Effector memory CD8-positive, alpha-beta T cell (primary cell): ENCODE measurements at regions not wholly inside any gene's neighbourhood (a gene's known extent, or its start where the extent isn't known, plus 50 kb on each side); places are given as distances from the start of the nearest gene placed in this dataset.
"Not testable (repeated sequence)": the region's sequence is repeated elsewhere in the genome, so short reads cannot be mapped to it uniquely, and the experiment has no call there.

Experiments
- ATAC-seq: fragments of 150-1000 bp; cut with Tn5 transposase; replicated peaks from 2 replicates; pipeline ENCODE4 v1.10.0; 2021; ENCODE audit warnings: mild to moderate bottlenecking, moderate library complexity
- DNase-seq, 3 experiments: peaks; one replicate each; pipeline ENCODE4 v3.0.0; 2021
- H3K27ac Mint-ChIP-seq, 2 donors: one replicate each; pipeline ENCODE4 v1.8.0; 2022; ENCODE audit warnings: mild to moderate bottlenecking in 2 of 2, mixed read lengths in 2 of 2, moderate library complexity in 2 of 2
- H3K27me3 Mint-ChIP-seq, 2 donors: one replicate each; pipeline ENCODE4 v1.8.0; 2022; ENCODE audit warnings: mixed read lengths in 2 of 2
- H3K36me3 Mint-ChIP-seq: one replicate; pipeline ENCODE4 v1.8.0; 2022; ENCODE audit warnings: mild to moderate bottlenecking, moderate library complexity, mixed read lengths; ENCODE audit not compliant: insufficient read depth
- H3K4me1 Mint-ChIP-seq, 2 donors: one replicate each; pipeline ENCODE4 v1.8.0; 2022; ENCODE audit warnings: low read depth in 2 of 2, mixed read lengths in 2 of 2
- H3K4me3 Mint-ChIP-seq, 2 donors: one replicate each; pipeline ENCODE4 v1.8.0; 2022; ENCODE audit warnings: mild to moderate bottlenecking in 2 of 2, mixed read lengths in 2 of 2, moderate library complexity in 2 of 2
- H3K9me3 Mint-ChIP-seq, 2 donors: one replicate each; pipeline ENCODE4 v1.8.0; 2022; ENCODE audit warnings: mixed read lengths in 2 of 2

- Mint-ChIP-seq H3K27me3 (no peaks in the 10 kb centered on the region), H3K9me3 (peaks cover 6 to 15% of the 10 kb centered on the region in 2 donors), H3K27ac (no peak overlapping the region), H3K4me3 (no peak overlapping the region), H3K36me3 (no peaks in the 10 kb centered on the region), H3K4me1 (no peaks in the 10 kb centered on the region)
- ATAC-seq (no peak), DNase-seq (no peak)
Observed at GRCh38 chr5:103780794-103781193, 218.2 kb upstream of the NUDT12 start.

GRCh38 chr5:103774721-103775120, 212.1 kb upstream of the NUDT12 start:
- Mint-ChIP-seq H3K9me3 (peaks cover 2 to 7% of the 10 kb centered on the region in 2 donors), H3K27ac (no peak overlapping the region), H3K4me3 (no peak overlapping the region), H3K27me3 (no peaks in the 10 kb centered on the region), H3K4me1 (no peaks in the 10 kb centered on the region), H3K36me3 (no peaks in the 10 kb centered on the region)
- ATAC-seq (no peak), DNase-seq (no peak)

GRCh38 chr5:103772248-103772647, 209.7 kb upstream of the NUDT12 start:
- H3K4me1 Mint-ChIP-seq: no peaks in the 10 kb centered on the region
- H3K4me3 Mint-ChIP-seq: no peak overlapping the region
- H3K9me3 Mint-ChIP-seq: peaks cover 4 to 8% of the 10 kb centered on the region in 2 donors
- H3K36me3 Mint-ChIP-seq: no peaks in the 10 kb centered on the region
- ATAC-seq: no peak
- no peaks in the 10 kb centered on the region for H3K27me3 Mint-ChIP-seq
- no peak overlapping the region for H3K27ac Mint-ChIP-seq
- no peak for DNase-seq

- H3K27me3 Mint-ChIP-seq: no peaks in the 10 kb centered on the region
- H3K36me3 Mint-ChIP-seq: no peaks in the 10 kb centered on the region
- H3K4me3 Mint-ChIP-seq: no peak overlapping the region
- H3K4me1 Mint-ChIP-seq: no peaks in the 10 kb centered on the region
- DNase-seq (no peak), ATAC-seq (no peak)
- H3K27ac Mint-ChIP-seq: no peak overlapping the region
- H3K9me3 Mint-ChIP-seq: peaks cover 5 to 6% of the 10 kb centered on the region in 2 donors
Observed at GRCh38 chr5:103764403-103764802, 201.8 kb upstream of the NUDT12 start.

GRCh38 chr5:103758996-103759395, 196.4 kb upstream of the NUDT12 start:
- H3K36me3 Mint-ChIP-seq: no peaks in the 10 kb centered on the region
- peaks cover 0 to 6% of the 10 kb centered on the region in 2 donors for H3K9me3 Mint-ChIP-seq
- H3K4me1 Mint-ChIP-seq: no peaks in the 10 kb centered on the region
- no peaks in the 10 kb centered on the region for H3K27me3 Mint-ChIP-seq
- no peak overlapping the region for H3K27ac Mint-ChIP-seq
- H3K4me3 Mint-ChIP-seq: no peak overlapping the region
- ATAC-seq: no peak
- DNase-seq: no peak

GRCh38 chr5:103755974-103756373, 193.4 kb upstream of the NUDT12 start:
- ATAC-seq (no peak), DNase-seq (no peak)
- no peaks in the 10 kb centered on the region for H3K27me3 Mint-ChIP-seq
- H3K4me1 Mint-ChIP-seq: no peaks in the 10 kb centered on the region
- no peaks in the 10 kb centered on the region for H3K36me3 Mint-ChIP-seq
- no peak overlapping the region for H3K27ac Mint-ChIP-seq
- peaks cover 9 to 12% of the 10 kb centered on the region in 2 donors for H3K9me3 Mint-ChIP-seq
- H3K4me3 Mint-ChIP-seq: no peak overlapping the region

GRCh38 chr5:103745353-103746065, 182.9 kb upstream of the NUDT12 start:
- Mint-ChIP-seq H3K27me3 (no peaks in the 10 kb centered on the region), H3K27ac (no peak overlapping the region), H3K36me3 (no peaks in the 10 kb centered on the region), H3K4me3 (no peak overlapping the region), H3K4me1 (no peaks in the 10 kb centered on the region), H3K9me3 (peaks cover 0 to 9% of the 10 kb centered on the region in 2 donors)
- DNase-seq (no peak), ATAC-seq (no peak)

GRCh38 chr5:103744159-103744558, 181.6 kb upstream of the NUDT12 start:
- Mint-ChIP-seq H3K9me3 (peaks cover 0 to 9% of the 10 kb centered on the region in 2 donors), H3K4me1 (no peaks in the 10 kb centered on the region), H3K36me3 (no peaks in the 10 kb centered on the region), H3K27me3 (no peaks in the 10 kb centered on the region), H3K4me3 (no peak overlapping the region), H3K27ac (no peak overlapping the region)
- DNase-seq (no peak), ATAC-seq (no peak)

GRCh38 chr5:103743421-103743820, 180.8 kb upstream of the NUDT12 start:
- Mint-ChIP-seq H3K27me3 (no peaks in the 10 kb centered on the region), H3K4me1 (no peaks in the 10 kb centered on the region), H3K4me3 (no peak overlapping the region), H3K27ac (no peak overlapping the region), H3K36me3 (no peaks in the 10 kb centered on the region), H3K9me3 (peaks cover 0 to 9% of the 10 kb centered on the region in 2 donors)
- no peak for DNase-seq
- ATAC-seq: no peak

GRCh38 chr5:103741984-103742383, 179.4 kb upstream of the NUDT12 start:
- Mint-ChIP-seq H3K4me3 (no peak overlapping the region), H3K27ac (no peak overlapping the region), H3K9me3 (peaks cover 0 to 5% of the 10 kb centered on the region in 2 donors), H3K4me1 (no peaks in the 10 kb centered on the region), H3K27me3 (no peaks in the 10 kb centered on the region), H3K36me3 (no peaks in the 10 kb centered on the region)
- ATAC-seq (no peak), DNase-seq (no peak)

- H3K4me1 Mint-ChIP-seq, H3K27ac Mint-ChIP-seq, H3K27me3 Mint-ChIP-seq, ATAC-seq, H3K4me3 Mint-ChIP-seq, DNase-seq, H3K36me3 Mint-ChIP-seq: not testable (repeated sequence)
- H3K9me3 Mint-ChIP-seq: peaks cover 7 to 11% of the 10 kb centered on the region in 2 donors
Observed at GRCh38 chr5:103736343-103736742, 173.8 kb upstream of the NUDT12 start.

GRCh38 chr5:103724271-103724670, 161.7 kb upstream of the NUDT12 start:
- peaks cover 11 to 13% of the 10 kb centered on the region in 2 donors for H3K9me3 Mint-ChIP-seq
- ATAC-seq (no peak), DNase-seq (no peak)
- H3K36me3 Mint-ChIP-seq: no peaks in the 10 kb centered on the region
- no peaks in the 10 kb centered on the region for H3K27me3 Mint-ChIP-seq
- H3K4me3 Mint-ChIP-seq: no peak overlapping the region
- H3K4me1 Mint-ChIP-seq: no peaks in the 10 kb centered on the region
- no peak overlapping the region for H3K27ac Mint-ChIP-seq

- Mint-ChIP-seq H3K36me3 (no peaks in the 10 kb centered on the region), H3K27me3 (no peaks in the 10 kb centered on the region), H3K4me1 (no peaks in the 10 kb centered on the region), H3K27ac (no peak overlapping the region), H3K9me3 (peaks cover 15 to 18% of the 10 kb centered on the region in 2 donors), H3K4me3 (no peak overlapping the region)
- DNase-seq (no peak), ATAC-seq (no peak)
Observed at GRCh38 chr5:103721183-103721582, 158.6 kb upstream of the NUDT12 start.

GRCh38 chr5:103718108-103718507, 155.5 kb upstream of the NUDT12 start:
- DNase-seq (no peak), ATAC-seq (no peak)
- Mint-ChIP-seq H3K4me3 (no peak overlapping the region), H3K27me3 (no peaks in the 10 kb centered on the region), H3K27ac (no peak overlapping the region), H3K4me1 (no peaks in the 10 kb centered on the region), H3K9me3 (peaks cover 8 to 16% of the 10 kb centered on the region in 2 donors), H3K36me3 (no peaks in the 10 kb centered on the region)
